Panc1 (cell line): ENCODE measurements at regions not wholly inside any gene's neighbourhood (a gene's known extent, or its start where the extent isn't known, plus 50 kb on each side); places are given as distances from the start of the nearest gene placed in this dataset.

ENCODE experiments used
- CTCF ChIP-seq: fragments of 450-650 bp; IDR thresholded peaks from 2 replicates; pipeline ENCODE4 v1.5.1; 2017; ENCODE audit warnings: mild to moderate bottlenecking
- POLR2AphosphoS5 ChIP-seq: IDR thresholded peaks from 2 replicates; pipeline ENCODE4 v1.6.1; 2012; ENCODE audit warnings: mild to moderate bottlenecking, low read depth, low read length, moderate library complexity
- REST ChIP-seq, 2 experiments: IDR thresholded peaks; 2 replicates each; pipeline ENCODE4 v1.6.1; 2011 to 2012; ENCODE audit warnings: low read depth in 2 of 2, control low read depth in 1 of 2, low read length in 1 of 2, mild to moderate bottlenecking in 1 of 2, moderate library complexity in 1 of 2; ENCODE audit not compliant: insufficient read depth in 1 of 2
- SIN3A ChIP-seq: IDR thresholded peaks from 2 replicates; pipeline ENCODE4 v1.6.1; 2012; ENCODE audit warnings: low read depth, mild to moderate bottlenecking, low read length, moderate library complexity, borderline replicate concordance; ENCODE audit not compliant: insufficient read depth
- TCF7L2 ChIP-seq: IDR thresholded peaks from 2 replicates; pipeline ENCODE4 v1.6.1; 2011; ENCODE audit warnings: mild to moderate bottlenecking, low read depth, low read length, inconsistent platforms

- TF ChIP-seq CTCF (no peak), SIN3A (no peak), POLR2AphosphoS5 (no peak), TCF7L2 (no peak), REST (IDR thresholded peaks at IDR 0.05; ENCODE audit: insufficient read depth in 1 of 2, low read depth in 2 of 2, low read length in 1 of 2) (no peak)
These were observed 235.1 kb downstream of the GADD45G start for GRCh38 chr9:89839952-89840351.
